CMK (cell line): ENCODE measurements at regions not wholly inside any gene's neighbourhood (a gene's known extent, or its start where the extent isn't known, plus 50 kb on each side); places are given as distances from the start of the nearest gene placed in this dataset.
A peak's percentile ranks its signal among the peaks of the same experiment; 100 is the strongest.
"Not testable (repeated sequence)": the region's sequence is repeated elsewhere in the genome, so short reads cannot be mapped to it uniquely, and the experiment has no call there.

ENCODE experiments used
- DNase-seq: peaks from one replicate; pipeline ENCODE4 v3.0.0-alpha.2; 2010; ENCODE audit warnings: low read depth

DNA sequence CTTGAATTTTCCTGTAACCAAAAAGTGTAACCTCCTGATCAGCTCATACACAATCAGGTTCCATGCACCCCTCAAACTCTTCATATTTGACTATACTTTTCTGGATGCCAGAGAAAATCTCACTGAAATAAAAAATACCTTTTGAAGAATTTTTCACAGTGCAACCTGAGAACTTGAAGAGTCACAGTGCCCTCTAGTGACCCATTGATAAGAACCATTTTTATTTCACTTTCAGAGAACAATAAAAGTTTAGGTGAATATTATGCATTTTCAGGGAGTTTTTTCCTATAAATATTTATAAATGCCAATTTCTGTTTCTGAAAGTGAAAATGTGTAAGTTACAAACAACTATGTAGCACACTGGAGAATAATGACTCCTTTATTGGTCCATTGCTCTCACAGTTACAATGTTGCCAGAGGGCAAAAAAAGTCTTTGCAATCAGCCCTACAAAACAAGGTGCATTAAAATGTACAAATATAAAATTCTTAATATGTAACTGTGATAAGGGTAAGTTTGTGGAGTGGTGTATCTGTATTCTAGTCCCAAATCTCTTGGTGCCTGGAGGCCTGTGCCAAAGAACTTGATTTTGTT is 153.6 kb upstream of the INTU start:
- DNase-seq = no peak

DNA sequence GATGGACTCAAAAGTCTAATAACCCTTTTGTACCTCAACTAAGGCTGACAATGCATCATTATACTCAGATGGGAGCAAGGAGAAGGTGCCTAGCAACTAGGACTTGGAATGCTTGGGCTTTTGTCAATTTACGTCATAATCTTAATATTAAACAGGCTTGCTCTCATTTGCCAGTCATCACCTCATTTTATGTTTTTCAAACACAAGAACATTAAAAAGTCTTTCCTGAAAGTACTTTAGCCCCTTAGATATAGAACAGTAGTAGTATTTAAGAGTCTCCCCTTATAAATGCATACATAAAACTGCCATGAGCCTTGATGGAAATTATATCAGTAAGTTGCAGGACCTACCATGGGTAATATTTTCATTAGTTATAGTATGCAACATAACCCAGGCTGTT is 150.7 kb upstream of the INTU start:
- DNase-seq = no peak

DNA sequence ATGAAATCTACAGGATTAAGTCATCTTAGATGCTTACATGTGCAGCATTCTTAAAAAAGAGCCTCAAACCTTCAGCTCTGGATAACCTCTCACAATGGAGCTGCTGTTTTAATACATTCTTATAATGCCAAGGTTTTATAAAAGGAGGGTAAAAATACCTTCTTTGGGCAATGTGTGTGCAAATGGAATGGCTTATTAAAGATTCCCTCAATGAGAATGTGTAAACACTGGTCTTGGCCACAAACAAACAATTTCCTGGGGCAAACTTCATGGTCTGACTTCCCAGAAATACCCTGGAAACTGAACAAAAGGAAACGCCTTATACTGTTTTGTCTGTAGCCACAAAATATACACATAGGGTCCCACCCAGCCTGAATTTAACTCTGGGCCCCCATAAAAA is 148.6 kb upstream of the INTU start:
- no peak for DNase-seq

DNA sequence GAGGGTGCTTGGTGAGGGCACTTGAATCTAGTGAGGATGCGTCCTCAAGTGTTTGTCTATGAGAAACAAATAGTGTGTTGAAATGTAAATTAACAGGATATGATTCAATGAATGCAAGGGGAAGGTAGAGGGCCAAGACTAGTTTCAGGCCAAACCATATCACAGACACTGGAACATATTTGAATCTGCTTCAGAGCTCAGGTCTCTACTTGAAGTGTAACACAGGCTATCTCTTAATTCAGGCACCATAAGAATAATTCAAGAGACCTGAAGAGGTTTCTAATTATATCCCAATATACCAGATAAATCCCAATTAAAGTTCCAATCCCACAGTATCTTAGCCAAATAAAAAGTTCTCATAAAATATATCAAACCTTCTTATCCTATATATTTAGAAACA is 146.5 kb upstream of the INTU start:
- DNase-seq = no peak

DNA sequence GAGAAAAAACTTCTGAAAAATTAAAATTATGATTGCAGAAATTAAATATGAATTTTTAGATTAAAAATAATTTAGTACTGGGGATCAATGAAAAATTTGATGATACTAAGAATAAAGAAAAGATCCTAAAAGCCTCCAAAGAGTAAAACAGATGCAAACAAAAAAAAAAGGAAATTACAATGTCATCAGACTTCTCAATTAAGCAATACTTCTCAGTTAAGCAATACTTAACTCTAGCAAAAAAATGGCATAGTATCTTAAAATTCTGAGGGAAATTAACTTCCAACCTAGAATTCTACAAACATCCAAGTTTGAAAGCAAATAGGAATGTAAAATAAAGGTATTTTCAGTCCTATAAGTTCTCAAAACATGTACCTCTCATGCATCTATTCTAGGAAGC is 141.2 kb upstream of the INTU start:
- no peak for DNase-seq

DNA sequence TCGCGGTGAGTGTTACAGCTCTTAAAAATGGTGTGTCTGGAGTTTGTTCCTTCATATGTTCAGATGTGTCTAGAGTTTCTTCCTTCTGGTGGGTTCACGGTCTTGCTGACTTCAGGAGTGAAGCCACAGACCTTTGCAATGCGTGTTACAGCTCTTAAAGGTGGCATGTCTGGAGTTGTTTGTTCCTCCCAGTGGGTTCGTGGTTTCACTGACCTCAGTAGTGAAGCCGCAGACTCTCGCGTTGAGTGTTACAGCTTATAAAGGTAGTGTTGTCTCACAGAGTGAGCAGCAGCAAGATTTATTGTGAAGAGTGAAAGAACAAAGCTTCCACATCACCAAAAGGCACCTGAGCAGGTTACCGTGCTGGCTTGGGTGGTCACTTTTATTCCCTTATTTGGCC is 135.9 kb upstream of the INTU start:
- DNase-seq = not testable (repeated sequence)

DNA sequence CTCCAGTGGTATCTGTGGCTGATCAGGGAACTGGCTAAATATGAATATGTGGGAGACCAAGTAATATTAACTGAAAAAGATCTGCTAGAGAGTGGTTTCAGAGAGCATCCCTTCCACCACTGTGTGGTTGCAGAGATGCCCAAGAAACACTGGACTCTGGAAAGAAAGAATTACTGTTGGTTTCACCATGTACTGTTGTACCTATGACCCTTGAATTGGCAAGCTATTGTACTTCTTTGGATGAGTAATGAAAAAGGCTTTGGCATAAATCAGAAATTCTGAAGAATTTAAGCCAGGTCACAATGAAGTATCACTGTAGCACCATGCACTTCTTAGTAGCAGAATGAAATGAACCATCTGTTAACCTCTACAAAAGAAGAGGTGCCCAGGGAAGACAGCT is 134.4 kb upstream of the INTU start:
- no peak for DNase-seq

DNA sequence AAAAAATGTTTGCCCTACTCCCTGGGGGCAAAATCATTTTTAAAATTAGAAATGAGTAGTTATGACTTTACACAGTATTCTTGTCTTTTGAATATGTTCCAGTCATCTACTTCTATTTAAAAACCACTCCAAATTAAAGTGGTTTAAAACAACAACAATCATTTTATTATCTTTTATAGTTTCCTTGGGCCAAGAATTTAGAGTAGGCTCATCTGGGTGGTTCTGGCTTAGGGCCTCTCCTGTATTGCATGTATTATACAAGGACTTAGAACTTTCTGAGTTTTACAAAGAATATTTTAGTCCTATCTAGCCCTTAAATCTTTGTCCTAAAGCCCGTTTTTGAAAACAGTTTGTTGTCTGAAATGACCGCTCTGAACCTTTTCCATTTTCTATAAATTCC is 132.5 kb upstream of the INTU start:
- DNase-seq = no peak

DNA sequence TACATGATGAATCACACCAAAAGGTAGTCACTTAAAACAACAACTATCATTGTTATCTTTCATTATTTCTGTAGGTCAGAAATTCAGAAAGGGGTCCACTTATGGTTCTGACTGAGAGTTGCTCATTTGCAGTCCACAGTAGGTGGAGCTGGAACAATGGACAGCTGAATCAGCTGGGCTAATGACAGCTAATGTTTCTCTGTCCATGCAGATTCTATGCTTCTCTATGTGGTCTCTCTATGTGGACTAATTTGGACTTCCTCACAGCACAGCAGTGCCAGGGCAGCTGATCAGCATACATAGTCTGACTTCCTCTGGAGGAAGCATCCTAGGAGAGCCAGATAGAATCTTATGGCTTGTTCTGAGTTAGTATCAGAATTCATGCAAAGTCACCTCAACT is 131.7 kb upstream of the INTU start:
- DNase-seq = no peak

DNA sequence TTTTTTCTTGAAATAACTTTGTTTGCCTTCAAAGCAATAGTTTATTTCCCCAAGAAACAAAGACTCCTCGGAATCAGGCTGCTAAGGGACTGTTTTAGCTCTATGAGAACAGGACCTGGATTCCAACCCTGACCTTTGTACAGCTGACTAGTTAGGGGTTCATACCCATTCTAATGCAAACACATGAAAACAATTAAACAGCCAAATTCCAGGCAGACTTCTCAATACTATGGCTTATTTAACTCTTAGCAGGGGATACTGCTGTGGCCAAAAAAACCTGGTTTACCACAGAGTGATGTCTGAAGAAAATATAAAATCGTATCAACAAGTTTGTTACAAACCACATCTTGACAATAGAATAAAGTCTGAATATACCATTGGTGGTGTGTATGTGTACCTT is 129.6 kb upstream of the INTU start:
- no peak for DNase-seq

DNA sequence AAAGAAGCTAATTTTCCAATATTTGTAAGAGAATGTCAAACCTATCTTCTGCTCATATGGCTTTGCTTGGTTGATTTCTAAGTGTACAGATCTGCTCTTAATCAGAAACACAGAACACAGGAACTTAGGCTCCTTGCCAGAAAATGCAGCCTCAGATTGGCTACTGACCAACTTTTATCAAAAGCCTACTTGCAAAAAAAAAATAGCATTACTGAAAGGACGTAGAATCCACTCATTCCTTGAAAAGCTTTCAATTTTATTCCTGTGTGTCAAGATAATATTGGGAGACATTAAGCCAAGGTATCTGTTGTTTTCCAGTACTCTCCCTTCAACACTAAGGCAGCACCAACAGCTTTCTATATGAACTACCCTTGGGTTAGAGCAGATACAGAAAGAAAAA is 127.6 kb upstream of the INTU start:
- no peak for DNase-seq

DNA sequence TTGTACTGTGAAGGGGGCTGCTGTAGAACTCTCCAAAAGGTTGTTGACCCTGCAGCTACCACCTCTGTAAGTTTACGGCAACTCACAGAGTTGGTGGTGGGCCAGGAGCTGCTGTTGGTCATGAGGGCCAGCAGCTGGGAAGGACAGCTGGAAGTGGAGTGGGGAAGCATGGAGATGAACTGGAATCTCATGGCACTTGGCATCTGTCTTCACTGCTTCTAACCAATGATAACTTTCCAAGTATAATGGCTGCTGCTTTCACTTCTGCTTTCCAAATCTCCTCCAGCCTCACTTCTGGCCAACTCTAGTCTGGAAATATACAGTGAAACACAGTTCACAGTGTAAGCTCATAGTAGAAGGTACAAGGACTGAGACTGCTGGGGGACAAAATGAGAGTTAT is 126.5 kb upstream of the INTU start:
- no peak for DNase-seq

DNA sequence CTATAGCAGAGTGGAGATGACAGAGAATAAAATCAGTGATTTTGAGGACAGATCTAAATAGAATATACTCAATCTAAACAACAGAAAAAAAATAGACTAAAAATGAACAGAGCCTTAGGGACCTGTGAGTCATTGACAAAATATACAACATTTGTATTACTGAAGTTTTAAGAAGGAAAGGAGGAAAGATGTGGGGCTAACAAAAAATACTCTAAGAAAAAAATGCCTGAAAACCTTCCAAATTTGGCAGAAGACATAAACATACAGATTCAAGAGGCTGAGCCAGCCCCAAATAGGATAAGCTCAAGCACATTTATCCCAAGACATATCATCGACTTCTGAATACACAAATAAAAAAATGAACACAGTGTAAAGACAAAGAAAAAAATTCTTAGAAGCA is 123.6 kb upstream of the INTU start:
- DNase-seq = no peak

DNA sequence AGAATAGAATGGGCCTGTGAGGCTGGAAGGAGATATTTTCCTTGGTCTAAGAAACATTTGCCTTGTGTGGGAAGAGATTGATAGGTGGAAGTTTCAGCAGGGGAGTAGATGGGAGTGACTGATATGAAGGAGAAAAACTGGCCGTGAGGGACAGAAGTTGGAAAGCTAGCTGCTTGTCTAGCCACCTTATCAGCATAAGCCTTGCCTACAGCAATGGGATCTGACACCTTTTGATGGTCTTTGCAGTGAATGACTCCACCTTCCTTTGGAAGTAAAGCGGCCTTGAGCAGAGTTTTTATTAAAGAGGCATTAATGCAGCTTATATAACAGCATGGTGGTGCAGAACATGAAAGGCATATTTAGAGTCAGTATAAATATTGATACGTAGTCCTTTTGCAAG is 120.1 kb upstream of the INTU start:
- not testable (repeated sequence) for DNase-seq

DNA sequence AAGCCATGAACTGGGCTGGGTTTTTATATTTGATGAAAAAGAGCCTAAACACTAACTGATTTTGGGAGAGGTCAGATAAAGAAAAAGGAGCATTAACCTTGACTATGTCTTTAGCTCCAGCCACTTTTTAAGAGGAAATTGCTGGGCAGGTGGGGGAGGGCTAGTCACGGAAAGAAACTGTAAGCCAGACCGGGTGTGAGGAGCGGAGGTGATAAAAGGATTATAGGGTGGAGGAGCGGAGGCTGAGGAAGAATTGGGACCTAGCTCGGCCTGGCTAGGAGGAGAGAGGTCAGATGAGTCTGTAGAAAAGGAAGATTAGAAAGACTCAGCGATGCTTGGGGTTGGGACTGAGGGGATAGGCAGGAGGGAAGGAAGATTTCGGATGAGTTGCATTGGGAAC is 117.5 kb upstream of the INTU start:
- DNase-seq = not testable (repeated sequence)

DNA sequence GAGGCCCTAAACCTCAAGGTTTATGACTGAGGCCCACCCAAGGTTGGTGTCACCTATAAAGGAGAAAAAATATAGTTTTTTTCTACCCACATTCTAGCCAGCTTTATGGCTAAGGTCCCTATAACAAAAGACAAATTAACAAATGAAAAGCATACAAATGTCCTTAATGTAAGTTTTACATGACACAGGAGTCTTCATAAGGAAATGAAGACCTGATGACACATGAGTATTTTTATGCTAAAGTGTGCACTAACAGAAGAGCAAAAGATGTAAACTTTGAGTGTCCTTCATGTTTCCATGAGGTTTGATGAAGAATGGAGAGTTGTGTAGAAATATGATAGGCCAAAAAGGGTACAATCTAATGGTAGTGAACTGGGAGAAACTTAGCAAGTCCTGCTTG is 114.7 kb upstream of the INTU start:
- no peak for DNase-seq

DNA sequence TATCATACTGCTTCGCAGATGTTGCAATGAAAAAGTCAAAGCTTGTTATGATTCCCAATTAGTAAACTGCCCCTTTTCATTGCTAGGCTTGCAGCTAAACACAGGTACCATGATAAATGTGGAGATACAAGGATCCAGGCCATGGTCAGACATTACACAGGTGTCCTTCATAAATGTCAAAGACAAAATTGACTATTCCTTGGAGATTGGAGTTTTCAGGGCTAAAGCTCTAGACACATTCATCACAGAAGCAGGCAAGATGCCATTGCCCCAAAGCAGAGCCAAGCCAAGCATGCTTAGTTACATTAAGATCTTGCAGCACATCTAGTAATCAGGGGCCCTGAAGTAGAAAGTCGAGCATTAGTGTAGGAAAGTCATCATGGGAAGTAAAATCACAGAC is 111.3 kb upstream of the INTU start:
- DNase-seq = no peak

DNA sequence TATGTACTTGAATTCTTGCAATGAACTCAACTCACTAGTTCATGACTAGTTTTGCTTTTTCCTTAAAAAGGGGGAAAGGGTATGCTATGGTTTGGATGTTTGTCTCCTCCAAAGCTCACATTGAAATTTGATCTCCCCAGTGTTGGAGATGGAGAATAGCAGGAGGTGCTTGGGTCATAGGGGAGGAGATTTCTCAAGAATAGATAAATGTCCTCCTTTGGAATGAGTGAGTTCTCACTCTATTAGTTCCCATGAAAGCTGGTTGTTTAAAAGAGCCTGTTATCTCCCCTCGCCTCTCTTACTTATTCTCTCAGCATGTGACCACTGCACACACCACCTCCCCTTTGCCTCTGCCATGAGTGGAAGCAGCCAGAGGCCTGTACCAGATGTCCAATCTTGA is 109.4 kb upstream of the INTU start:
- DNase-seq = no peak

DNA sequence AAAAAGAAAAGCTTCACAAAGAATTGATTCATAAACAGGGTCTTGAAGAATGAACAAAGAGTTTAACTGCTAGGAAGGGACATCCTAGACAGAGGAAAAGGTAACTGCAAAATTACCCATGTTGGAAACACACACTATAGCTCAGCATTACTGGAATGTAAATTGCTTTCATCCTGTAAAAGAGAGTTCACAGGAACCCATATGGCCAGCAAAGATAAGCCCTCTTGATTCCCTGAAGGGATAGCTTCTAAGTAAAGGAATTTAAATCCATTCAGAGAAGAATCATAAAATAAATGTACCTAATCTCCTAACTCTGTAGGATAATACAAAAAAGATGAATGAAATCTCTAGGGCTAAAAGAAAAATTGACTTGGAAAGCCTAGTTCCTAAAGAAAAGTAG is 107.1 kb upstream of the INTU start:
- peak; percentile 3 for DNase-seq

DNA sequence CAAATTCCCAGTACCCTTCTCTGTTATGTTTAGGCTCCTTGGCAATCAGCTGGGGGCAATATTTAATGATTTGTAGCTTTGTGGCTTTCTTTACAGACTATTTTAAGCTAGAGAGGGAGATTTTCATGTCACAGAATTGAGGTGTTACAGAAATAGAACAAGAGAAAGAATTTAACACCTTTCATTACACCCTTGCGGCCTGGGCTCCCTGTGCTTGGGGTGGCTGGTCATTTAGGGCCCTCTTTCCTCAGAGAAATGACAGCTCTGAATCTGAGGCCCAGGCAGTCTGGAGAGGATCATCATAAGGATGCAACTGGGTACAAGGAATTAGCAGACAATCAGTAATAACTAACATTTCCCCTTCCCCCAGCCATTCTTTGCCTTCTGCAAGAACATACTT is 104.5 kb upstream of the INTU start:
- no peak for DNase-seq

DNA sequence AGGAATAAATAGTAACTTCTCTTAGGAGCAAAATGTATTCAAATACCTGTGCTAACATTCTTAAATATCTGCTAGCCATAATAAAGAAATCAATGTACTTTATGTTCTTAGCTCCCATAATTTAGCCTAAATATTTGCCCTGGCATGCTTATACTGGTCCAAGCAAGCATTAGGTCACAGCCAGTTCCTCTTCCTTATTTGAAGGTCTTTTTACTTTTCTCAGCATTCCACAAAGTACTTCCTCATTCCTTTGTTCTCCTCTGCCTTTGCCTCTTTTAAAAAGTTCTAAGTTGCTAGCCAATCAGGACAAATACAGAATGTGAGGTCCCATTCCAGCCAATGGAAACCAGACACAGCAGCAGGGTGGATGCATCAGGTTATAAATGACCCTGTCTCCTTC is 102.9 kb upstream of the INTU start:
- DNase-seq = not testable (repeated sequence)

DNA sequence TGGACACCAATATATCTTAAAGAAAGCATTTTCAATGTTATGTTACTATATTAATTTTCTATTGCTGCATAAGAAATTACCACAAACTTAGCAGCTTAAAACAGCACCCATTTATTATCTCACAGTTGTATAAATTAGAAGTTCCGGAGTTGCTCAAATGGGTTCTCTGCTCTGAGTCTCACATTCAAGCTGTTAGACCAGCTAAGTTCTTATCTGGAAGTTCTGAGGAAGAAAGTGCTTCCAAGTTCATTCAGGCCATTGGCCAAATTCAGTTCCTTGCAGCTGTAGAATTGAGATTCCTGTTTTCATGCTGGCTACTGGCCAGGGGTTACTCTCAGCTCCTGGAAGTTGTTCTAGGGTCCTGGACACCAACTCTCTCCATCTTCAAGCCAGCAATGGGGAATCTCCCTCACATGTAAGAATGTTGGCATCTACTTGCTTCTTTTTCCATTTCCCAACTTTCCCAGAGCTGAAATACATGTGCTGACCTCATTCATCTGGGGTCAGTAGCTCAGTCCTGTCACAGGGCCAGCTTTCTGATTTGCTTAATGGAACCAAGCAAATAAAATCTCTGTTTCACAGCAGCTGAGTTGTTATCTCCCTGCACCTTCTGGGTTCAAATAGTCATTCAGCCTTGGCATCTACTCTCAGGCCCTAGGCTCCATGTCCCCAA is 99.6 kb upstream of the INTU start:
- DNase-seq = no peak

DNA sequence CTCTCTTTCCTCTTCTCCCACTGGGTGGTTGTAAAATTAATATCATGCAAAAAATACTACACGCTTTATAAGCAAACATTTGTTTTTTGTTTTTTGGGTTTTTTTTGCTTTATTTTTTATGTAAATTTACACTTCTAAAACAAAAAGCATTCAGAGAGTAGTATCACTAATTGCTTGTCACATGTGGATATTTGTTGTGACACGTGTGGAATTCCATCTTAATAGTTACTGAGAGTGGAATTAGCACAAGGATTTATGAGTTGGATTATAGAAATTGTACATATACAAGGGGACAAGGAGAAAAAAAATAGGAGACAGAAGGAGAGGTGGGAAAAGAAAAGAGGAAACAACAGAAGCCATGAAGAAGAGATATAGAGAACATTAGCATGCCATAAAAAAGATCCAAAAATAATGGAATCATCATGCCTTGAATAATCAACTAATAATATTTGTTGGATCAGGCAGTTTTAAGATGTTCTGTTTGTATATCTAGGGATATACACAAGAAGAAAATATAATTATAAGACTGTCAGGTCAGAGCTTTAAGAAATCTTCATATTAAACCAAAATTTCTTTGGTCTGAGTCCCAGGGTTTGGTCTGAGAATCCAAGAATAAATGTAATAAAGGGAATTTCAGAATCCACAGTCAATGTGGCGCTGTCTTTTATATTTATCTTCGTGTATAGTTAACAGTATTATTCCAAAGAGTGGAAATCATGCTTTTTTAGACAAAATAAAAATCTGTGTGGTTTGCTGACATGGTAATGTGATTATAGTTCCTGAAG is 98.5 kb upstream of the INTU start:
- DNase-seq = no peak

DNA sequence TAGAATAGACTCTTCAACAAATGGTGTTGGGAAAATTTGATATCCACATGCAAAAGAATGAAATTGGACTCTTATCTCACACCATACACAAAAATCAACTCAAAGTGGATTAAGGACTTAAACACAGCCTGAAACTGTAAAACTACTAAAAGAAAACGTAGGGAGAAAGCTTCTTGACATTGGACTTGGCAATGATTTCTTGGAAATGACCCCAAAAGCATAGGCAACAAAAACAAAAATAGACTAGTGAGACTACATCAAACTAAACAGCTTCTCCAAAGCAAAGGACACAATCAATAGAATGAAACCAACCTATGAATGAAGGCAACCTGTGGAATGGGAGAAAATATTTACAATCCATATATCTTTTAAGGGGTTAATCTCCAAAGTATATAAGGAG is 94.7 kb upstream of the INTU start:
- DNase-seq = no peak
